ENCODE measurements at regions not wholly inside any gene's neighbourhood (a gene's known extent, or its start where the extent isn't known, plus 50 kb on each side); places are given as distances from the start of the nearest gene placed in this dataset.

DNA sequence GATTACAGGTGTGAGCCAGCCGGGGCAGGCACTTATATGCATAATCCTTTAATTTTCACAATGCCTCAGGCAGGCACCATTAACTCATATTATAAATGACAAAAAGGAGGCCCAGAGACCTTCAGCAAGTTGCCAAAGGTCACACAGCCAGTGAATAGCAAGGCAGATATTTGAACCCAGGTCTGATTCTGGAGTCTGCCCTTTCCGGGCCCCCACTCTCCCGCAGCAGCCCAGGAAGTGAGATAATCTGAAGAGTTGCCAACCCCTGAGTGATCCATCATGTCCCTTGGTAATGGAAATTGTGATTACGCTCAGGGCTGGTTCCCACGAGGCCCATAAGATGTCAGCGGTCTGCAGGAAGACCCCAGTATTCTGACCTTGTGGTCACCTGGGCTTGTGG lies 95.3 kb upstream of the MED13L start:
- TF ChIP-seq POLR2AphosphoS5 (IDR thresholded peaks at IDR 0.05; ENCODE audit: low read depth, low read length) (no peak), TCF7L2 (IDR thresholded peaks at IDR 0.05; ENCODE audit: low read depth, low read length) (no peak), SIN3A (IDR thresholded peaks at IDR 0.05; ENCODE audit: borderline replicate concordance, insufficient read depth, low read depth, low read length) (no peak)
- TF ChIP-seq, protein P1, sequence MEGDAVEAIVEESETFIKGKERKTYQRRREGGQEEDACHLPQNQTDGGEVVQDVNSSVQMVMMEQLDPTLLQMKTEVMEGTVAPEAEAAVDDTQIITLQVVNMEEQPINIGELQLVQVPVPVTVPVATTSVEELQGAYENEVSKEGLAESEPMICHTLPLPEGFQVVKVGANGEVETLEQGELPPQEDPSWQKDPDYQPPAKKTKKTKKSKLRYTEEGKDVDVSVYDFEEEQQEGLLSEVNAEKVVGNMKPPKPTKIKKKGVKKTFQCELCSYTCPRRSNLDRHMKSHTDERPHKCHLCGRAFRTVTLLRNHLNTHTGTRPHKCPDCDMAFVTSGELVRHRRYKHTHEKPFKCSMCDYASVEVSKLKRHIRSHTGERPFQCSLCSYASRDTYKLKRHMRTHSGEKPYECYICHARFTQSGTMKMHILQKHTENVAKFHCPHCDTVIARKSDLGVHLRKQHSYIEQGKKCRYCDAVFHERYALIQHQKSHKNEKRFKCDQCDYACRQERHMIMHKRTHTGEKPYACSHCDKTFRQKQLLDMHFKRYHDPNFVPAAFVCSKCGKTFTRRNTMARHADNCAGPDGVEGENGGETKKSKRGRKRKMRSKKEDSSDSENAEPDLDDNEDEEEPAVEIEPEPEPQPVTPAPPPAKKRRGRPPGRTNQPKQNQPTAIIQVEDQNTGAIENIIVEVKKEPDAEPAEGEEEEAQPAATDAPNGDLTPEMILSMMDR (IDR thresholded peaks at IDR 0.05): no peak
- TF ChIP-seq, protein P2, sequence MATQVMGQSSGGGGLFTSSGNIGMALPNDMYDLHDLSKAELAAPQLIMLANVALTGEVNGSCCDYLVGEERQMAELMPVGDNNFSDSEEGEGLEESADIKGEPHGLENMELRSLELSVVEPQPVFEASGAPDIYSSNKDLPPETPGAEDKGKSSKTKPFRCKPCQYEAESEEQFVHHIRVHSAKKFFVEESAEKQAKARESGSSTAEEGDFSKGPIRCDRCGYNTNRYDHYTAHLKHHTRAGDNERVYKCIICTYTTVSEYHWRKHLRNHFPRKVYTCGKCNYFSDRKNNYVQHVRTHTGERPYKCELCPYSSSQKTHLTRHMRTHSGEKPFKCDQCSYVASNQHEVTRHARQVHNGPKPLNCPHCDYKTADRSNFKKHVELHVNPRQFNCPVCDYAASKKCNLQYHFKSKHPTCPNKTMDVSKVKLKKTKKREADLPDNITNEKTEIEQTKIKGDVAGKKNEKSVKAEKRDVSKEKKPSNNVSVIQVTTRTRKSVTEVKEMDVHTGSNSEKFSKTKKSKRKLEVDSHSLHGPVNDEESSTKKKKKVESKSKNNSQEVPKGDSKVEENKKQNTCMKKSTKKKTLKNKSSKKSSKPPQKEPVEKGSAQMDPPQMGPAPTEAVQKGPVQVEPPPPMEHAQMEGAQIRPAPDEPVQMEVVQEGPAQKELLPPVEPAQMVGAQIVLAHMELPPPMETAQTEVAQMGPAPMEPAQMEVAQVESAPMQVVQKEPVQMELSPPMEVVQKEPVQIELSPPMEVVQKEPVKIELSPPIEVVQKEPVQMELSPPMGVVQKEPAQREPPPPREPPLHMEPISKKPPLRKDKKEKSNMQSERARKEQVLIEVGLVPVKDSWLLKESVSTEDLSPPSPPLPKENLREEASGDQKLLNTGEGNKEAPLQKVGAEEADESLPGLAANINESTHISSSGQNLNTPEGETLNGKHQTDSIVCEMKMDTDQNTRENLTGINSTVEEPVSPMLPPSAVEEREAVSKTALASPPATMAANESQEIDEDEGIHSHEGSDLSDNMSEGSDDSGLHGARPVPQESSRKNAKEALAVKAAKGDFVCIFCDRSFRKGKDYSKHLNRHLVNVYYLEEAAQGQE (IDR thresholded peaks at IDR 0.05; ENCODE audit: insufficient read depth in 1 of 2, low read depth in 2 of 2, low read length in 1 of 2): no peak

Data from Panc1 (cell line).